HG02610 (cell line): ENCODE measurements at regions not wholly inside any gene's neighbourhood (a gene's known extent, or its start where the extent isn't known, plus 50 kb on each side); places are given as distances from the start of the nearest gene placed in this dataset.

Experiments
- ATAC-seq: cut with Tn5 transposase; IDR thresholded peaks from one replicate; pipeline ENCODE4 v1.9.1; 2021; ENCODE audit warnings: mild to moderate bottlenecking, moderate library complexity; ENCODE audit not compliant: unreplicated experiment

DNA sequence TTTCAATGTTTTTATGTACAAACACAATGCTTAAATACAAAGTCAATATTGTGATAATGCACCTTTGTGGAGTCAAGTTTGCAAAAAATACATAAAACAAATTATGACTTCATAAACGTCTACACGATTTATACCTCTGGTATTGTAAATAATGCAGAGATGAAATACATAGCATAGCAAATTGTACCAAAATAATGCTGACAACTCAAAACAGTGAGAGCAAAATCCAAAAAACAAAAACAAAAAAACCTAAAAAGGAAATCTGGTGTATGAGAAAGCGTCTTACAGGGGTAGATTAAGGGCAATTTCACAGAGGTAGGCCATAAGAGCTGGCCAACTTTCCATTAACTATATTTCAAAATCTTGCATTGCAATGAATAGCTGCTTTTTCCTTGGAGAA, 161.5 kb upstream of the LRRC7 start:
- no peak for ATAC-seq

DNA sequence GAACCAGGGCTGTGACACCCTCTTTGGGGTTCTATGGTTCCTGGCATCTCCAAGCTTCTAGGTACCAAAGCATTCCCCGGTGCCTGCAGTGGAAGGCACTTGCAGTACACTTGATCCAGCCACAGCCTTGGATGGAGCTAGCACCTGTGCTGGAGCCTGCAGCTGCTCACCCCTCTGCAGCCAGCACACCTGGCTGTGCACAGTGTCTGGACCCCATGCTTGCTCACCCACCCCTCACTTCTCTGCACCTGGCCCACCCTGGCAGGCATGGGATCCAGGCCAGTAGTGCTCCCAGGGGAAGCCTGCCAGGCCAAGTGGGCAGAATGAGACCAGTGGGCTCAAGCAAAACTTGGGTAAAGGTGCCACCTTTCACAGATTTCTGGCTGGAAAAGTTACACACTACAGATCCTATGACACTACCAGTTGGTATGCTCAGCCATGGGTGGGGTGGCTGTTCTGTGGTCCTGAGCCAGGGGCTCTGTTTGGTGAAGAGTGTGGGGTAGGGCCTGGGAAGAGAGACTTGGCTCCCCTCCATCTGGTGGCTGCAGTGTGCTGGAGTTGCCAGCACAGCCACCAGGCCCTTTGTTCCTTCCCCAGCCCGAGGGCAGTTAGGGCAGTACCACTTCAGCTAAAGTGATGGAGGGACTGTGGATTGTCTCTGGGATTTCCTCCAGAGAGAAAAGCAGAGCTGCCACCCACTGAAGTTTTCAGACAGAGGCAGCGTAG, 157.8 kb upstream of the LRRC7 start:
- no peak for ATAC-seq

DNA sequence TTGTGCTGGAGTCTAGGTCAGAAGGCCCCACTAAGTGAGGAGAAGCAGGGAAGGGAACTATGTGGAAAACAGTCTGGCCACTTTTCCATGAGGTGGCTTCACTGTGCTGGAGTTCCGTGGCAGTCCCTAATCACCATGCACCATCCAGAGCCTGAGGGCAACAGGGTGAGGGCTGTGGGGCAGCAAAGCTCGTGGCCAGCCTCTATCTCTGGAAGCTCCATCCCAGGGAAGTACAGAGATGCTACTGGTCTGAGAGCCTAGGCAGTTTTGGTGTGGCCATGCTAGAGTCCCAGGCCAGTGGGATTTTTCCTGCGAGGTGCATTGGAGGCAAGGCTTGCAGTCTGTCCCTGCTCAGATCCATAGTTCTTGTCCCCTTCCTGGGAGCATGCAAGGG, 157.3 kb upstream of the LRRC7 start:
- no peak for ATAC-seq

DNA sequence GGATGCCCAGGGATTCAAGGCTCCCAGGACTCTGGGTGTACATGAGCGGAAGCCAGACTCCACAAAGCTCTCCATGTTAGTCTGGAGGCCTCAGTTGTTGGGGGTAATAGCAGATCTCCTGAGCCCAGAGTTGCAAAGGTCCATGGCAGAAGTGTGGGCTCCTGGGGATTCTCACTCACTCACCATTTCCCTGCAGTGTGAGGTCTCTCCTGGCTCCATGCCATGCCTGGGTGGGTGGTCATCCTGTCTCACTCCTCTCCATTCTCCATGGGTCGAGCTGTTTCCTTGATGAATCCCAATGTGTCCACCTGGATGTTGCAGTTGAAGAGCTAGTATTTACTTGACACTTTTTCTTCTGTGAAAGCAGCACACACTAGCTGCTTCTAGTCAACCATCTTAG, 156.8 kb upstream of the LRRC7 start:
- no peak for ATAC-seq

DNA sequence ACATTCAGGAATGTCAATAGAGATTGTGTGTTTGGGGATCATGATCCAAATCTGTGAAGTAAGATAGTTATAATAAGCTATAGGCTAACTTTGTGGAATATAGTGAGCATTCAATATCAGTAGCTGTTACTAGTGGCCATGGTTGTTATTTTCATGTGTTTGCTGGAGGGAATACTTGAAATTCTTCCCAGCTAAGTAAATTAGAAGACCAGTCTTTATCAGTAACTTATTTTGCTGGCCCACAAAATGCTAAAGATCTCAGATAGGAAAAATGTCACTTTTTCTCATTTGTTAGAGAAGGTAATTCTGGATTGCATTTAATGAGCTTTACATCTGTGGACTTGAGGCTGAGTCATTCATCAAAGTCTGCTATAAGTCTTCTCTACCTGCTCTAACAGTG, 156.1 kb upstream of the LRRC7 start:
- no peak for ATAC-seq

DNA sequence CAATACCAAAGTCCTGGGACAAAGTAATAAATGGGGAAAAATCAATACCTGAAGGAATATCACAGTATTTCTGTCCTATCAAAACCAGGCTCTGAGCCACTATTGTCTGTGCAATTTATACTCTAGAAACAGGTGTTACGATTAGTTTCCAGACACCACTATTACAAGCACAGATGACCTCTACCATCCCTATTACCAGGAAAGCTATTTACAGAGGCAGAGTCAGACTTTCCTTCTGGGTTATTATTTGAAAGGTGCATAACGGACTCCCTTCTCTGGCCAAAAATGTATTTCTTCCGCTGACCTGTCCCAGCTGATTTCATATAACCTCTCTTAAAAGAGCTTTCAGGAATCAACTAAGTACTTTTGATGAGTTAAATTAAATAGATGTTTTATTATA, 154.6 kb upstream of the LRRC7 start:
- no peak for ATAC-seq

DNA sequence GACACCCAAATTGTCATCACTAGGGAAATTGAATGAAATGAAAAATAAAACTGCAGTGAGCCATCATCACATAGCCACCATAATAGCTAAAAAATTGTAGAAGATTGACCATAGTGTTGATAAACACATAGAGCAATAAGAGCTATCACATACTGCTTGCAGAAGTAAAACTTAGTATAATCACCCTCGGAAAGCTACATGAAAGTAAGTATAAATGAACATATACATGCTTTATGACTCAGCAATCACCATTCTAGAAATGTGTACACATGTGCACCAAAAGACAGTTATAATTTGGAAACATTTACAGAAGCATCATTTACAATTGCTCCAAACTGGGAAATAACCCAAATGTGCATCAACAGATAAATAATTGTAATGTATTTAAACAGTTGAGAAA, 153.1 kb upstream of the LRRC7 start:
- no peak for ATAC-seq

DNA sequence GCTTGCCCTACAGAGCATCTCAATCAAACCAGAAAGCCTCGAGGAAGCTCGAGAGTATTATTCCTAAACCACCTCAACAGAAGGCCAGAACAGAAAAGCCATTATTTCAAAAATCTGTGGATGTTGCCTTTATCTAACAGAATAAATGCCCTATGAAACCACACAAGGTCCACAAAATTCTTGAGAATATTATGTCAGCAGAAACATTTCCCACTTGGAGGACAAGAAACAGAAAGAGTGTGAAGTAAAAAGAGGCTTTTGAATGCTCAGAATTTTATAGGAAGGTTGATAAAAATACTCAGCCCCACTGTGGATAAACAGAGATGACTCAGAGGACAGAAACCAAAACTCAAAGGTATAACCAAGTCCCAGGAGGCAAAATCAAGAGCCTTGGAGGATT, 146.4 kb upstream of the LRRC7 start:
- ATAC-seq, result no peak

DNA sequence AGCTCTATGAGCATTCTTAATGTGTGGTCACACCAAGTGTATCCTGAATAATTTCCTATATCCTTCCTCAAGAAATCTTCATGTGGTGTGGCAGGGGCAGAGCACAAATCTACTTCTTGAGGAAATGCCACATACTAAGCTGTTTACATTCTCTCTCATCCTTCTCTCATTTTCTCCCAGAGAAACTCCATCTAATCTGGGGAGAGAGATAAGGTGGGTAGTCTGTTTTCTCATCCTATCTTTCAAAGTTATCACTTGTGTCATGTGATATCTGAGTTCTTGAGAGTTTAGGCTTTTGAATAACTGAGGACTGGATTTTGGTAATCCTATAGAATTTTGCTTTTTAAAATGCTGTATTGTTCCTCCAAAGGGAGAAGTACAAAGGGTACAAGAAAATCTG, 141.9 kb upstream of the LRRC7 start:
- no peak for ATAC-seq

DNA sequence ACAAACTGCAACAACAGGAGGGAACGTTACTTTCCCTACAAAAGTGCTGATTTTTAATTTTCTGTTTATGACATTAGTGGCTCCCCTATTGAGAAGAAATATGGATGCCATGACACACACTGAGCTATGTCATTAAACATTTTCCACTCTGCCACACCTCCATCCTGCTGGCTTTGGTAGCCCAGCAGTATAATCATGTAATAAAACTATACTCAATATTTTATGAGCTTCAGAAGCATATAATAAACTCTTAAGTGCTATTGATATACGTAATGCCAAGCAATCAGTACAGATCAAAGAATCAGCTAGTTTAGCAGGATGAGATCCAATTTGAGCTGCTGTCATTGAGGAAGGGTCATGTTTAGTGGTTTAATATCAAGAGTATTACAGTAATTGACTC, 141.3 kb upstream of the LRRC7 start:
- ATAC-seq, result no peak

DNA sequence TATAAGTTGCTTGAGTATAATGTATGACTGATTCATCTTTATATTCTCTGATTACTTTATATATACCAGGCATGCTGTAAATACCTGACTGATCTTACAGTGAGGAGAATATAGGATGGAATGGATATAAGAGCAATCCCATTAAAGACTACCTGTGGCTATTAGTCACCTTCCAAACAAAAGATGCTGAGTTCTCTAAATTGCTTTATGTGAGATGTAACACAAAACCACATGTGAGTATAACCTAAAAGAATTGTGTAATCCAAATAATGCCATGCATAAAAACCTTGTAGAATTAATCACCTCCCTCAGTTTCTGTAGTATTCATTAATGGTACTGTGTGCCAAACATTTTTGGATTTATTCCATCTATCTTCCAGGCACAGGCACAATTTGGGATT, 134.6 kb upstream of the LRRC7 start:
- no peak for ATAC-seq

DNA sequence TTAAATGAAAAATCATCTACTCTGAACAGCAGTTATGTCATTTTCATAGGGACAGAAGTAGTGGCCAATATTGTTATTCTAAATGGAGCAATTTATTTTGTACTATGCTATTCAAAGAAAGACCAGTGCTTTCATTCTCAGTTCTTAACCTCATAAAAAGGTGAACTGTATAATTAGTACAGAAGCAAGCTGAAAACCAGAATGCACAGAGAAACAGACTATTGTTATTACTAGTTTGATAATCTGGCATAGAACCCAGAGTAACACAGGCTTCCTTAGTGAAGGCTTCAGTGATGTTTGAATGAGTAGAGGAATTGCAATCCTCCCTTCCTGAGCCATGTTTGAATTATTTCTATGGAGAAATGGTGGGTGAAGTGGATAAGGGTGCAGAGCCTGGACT, 131.6 kb upstream of the LRRC7 start:
- no peak for ATAC-seq

DNA sequence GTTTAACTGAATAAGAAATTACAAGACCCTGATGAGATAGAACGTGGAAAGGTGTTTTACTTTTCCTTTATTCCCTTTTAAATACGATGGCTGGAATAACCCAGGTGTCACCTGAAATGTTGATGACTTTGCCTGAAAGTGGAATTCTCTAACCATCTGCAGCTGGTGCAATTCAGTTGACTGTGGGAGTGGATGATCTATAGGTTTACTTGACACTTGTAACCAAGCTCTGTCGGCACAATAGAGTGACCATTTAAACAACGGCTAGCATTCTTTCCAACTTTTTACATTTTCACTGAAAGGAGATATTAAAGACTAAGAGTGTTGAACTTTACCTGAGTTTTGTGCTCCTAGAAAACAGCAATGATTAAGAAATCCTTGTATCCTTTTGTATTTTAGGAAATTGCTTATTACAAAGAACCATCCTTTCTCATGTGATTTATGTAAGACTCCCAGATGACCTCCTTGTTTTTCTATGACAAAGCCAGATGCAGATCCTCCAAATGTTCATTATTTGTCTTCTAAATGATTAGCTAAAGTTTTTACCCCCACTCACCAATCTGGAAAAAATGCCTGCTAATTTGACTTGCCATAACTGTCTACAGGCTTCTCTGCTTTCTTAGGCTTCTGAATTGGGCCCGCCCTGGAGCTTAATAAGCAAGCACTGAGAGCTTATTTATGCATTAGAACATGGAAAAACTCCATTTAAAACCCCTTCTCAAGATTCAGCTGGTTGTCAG, 129.5 kb upstream of the LRRC7 start:
- no peak for ATAC-seq

DNA sequence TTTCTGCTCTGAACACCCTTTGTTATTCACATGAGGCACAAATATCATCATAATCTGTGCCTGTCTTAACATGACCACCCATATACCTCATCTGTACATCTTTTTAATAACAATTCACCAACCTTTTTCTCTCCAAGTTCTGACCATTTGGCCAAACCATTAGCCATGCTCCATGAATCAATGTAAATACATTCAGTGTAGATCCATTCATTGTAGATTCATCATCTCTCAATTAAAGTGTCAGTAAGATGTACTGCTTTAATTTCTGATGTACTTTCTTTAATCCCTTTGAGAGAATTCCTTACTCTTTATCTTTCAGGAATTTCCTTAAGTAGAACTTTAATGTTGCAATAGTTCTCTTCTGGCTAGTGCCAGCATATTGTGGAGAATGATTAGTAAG, 126.2 kb upstream of the LRRC7 start:
- no peak for ATAC-seq

DNA sequence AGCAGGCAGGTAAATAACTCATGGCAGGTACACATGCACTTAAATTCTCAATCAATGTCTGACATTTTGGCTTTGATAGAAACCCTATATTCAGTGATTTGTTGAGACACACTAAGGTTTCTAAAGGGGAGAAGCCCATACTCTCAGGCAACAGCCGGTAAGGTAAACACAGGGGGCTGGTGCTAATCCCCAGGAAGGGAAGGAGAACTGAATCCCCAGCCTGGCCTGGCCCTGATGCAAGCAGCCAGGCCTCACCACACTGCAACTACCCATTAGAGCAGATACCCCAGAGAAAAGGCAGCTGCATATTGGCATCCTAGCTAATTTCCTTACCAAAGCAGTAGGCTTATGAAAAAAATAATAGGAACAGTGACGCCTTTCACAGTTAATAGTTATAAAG, 116.5 kb upstream of the LRRC7 start:
- no peak for ATAC-seq

DNA sequence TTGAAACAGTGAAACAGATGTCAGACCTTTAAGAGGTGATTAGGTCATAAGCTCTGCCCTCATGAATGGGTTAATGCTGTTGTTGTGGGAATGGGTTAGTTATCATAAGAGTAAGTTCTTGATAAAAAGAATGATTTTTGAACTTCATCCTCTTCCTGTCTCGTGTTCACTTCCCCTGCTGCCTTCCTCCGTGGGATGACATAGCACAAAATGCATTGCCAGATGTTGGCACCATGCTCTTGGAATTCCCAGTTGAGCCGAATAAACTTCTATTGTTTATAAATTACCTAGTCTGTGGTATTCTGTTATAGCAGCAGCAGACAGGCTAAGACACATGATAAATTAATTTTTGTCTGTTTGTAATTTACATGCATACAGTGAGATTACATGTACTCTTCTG, 112.0 kb upstream of the LRRC7 start:
- no peak for ATAC-seq

DNA sequence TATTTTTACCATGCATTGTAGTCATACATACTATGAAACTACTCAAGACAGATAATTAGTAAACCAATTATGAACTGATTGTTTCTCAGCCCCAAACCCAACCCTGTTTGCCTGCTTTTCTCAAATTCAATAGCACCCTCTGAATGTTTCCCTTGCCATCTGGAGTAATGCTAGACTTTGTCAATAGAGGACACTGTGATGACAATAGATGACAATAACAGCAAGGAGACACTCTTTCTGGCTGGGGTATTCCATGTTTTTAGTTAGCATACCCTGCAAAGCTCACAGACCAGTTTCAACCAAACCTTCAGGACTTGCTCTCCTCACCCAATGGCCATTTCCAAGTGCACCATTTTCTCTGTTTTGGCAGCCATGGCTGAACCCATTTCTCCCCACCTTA, 108.5 kb upstream of the LRRC7 start:
- no peak for ATAC-seq

DNA sequence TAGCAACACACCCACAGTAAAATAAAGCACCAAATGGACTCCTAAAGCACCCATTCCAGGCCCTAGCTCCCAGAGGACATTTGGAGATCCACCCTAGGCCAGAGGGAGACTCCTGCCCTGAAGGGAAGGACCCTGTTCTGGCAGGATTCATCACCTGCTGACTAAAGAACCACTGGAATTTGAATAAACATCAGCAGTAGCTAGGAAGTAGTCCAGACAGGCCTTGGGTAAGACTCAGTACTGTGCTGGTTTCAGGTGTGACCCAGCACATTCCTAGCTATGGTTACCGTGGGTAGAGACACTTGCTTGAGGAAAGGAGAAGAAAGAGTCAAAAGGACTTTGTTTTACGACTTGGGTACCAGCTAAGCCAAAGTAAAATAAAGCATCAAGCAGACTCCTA, 92.7 kb upstream of the LRRC7 start:
- ATAC-seq, result no peak

DNA sequence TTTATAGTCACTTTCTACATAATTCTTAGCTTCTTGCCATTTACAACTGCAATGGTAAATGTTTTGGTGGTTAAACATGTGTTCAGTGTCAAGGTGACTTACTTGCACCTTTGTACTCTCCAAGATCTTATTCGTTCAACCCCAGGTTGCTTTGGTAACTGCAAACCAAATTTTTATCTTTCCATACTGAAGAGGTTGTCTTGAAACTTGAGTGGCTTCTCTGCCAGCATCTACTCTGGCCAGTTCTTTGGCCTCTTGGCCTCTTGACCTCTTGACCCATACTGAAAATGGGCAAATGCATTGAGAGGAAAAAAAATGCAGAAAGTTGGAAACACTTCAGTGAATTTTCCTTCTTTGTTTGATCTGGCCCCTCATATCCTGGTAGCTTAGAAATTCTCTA, 88.0 kb upstream of the LRRC7 start:
- no peak for ATAC-seq

DNA sequence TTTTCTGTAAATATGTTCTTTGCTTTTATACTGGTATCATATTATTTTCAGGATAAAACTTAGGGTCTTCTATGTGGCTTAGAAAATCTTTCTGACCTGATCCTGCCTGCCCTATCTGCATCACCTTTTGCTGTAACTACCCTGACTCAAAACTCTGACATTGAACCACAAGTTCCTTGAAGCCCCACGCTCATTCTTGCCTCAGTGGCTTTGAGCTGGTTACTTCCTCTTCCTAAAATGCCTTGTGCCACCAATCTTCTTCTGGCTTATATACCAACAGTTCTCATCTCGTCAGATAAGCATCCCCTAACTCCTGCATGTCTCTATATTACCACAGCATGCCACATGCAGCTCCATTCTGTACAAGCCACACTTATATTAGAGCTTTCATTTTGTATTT, 84.5 kb upstream of the LRRC7 start:
- no peak for ATAC-seq

DNA sequence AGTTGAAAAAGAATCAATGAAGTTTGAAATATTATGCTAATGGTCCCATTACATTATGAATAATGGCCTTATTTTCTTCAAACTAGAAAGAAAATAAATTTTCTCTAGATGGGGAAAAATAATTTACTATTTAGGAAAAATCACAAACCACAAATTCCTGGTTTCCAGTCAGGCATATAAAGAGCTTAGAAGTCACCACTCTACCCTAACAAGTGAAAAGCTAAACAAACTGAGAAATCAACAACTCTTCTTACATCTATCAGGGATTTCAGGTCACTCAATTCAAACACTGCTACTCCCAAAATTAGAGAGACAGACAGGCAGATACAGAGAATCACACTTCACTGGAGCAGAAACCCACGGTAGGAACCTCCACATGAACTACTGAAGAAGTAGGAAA, 82.1 kb upstream of the LRRC7 start:
- no peak for ATAC-seq

DNA sequence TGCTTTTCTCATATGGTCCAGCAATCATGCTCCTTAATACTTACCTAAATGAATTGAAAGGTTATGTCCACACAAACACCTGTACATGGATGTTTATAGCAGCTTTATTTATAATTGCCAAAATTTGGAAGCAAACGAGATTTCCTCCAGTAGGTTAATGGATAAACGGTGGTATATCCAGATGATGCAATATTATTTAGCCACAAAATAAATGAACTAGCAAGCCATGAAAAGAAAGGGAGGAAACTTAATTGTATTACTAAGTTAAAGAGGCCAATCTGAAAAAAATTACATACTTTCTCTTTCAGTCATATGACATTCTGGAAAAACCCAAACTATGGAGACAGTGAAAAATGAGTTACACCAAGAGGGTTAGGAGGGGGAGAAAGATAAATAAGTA, 76.3 kb upstream of the LRRC7 start:
- no peak for ATAC-seq

DNA sequence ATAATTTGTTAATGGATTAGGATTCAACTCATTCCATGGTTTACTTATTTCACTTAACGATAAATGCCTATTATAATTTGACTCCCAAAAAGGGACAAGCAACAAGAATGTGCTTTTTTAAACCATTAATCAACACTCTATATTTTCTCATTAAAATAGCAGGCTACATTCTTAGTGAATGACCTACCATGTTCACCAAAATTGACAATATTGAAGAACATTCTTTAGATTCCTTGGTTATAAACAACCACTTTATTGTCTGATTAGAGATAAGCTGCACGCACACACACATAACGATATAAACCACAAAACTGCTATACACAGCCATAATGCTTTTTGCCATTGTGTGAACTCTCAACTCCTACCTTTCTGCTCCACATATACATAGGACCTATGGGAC, 75.4 kb upstream of the LRRC7 start:
- no peak for ATAC-seq
